GM12874 (cell line): ENCODE measurements at regions not wholly inside any gene's neighbourhood (a gene's known extent, or its start where the extent isn't known, plus 50 kb on each side); places are given as distances from the start of the nearest gene placed in this dataset.

Source experiments
- CTCF ChIP-seq: IDR thresholded peaks from 2 replicates; pipeline ENCODE4 v1.5.1; 2011; ENCODE audit warnings: low read depth, mild to moderate bottlenecking, control low read depth, low read length, moderate library complexity; ENCODE audit not compliant: insufficient read depth

DNA sequence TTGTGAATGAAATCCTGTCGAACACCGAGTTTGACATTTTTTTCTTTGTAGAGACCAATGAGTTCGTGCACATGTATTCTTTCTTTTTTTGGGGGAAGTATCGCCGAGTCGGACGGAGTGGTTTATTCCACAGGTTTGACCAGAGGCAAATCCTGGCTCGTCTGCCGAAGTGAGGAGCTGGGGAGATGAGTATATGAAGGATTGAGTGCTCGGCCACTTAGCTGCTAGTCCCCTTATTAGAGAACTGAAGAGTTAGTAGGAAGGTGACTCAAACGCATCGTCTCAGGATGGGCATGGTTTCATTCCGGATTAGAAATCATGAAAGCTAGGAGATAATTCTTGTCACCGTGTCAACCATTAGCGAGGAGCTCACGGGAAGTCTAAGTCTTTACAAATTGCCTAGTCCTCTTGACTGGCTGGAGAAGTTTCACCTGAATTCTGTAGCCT is 154.7 kb upstream of the GOLIM4 start:
- TF ChIP-seq CTCF, result no peak

DNA sequence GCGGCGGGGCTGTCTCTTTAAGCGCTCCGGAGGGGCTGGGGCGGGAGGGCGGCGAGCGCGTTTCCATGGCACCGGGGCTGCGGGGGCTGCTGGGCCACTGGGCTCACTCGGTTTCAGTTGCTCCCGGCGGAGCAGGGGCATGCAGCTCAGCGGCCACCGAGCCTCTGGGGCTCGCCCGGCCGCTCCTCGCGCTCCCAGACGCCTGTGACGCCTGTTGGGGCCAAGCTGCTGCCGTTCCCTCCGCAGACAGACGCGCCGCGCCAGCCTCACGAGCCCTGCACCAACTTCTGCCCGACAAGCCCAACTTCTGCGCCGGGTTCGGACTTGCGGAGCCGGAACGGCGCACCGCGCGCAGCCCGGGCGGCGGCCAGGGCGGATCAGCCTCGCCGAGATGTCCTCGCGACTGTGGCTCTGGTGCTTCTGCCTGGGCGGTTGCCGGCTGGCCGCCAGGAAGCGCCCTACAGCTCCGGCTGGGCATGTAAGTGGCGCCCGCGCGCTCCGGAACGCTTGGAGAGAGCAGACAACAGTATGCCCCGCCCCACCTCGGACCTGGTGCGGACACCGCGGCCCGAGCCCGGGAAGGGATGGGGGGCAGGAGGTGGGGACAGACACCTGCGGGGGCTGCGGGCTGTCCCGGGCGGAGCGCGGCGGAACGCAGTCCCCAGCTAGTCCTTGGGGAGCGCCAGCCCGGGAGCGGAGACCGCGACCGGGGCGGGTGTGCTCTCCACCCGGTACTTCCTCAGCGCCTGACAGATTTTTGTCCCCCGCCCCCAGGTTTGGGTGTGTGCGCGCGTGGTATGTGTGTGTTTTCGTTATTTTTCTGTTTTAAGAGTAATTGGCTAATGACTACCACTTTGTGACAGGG is 154.1 kb upstream of the GOLIM4 start:
- peak; percentile 57 for TF ChIP-seq CTCF

GRCh38 chr3:168249205-168249549 is 153.5 kb upstream of the GOLIM4 start:
- no peak for TF ChIP-seq CTCF

- TF ChIP-seq CTCF, result no peak
Measured at GRCh38 chr3:168248383-168249204, 152.9 kb upstream of the GOLIM4 start.

- TF ChIP-seq CTCF, result no peak
Measured at GRCh38 chr3:168241156-168241555, 145.4 kb upstream of the GOLIM4 start.

DNA sequence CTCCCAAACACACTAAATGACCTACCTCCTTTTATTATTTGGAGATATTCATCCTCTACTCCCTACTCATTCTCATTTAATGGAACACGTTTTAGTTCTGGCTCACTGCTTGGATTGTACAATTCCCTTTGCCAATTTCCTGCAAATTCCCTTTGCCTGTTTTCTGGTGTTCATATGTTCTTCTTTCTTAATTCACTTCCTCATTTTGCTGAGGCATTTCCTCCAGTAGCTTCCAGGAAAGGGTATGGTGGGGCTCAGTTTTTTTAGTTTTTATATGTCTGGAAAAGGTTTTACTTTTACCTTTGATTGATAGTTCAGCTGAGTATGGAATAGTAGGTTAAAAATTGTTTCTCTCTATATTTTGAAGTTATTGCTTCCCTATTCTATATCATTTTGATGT is 143.6 kb upstream of the GOLIM4 start:
- no peak for TF ChIP-seq CTCF

DNA sequence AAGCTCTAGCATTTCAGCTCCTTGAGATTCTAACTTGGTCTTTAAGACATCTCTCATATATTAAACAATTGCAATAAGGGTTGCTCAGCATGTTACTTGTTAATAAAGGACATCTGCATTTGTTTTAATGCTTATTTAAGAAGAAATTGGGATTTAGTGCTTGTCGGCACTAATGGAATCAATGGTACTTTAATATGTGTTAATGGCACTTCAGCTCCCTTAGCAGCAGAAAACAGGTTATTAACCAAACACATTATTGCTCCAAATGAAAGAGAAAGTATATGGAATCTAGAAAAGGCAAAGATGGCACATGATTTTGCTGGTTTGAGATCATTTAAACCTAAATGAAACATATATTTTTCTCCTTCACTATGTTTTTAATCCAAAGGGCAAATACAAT is 137.3 kb upstream of the GOLIM4 start:
- TF ChIP-seq CTCF, result no peak
